ENCODE measurements at regions not wholly inside any gene's neighbourhood (a gene's known extent, or its start where the extent isn't known, plus 50 kb on each side); places are given as distances from the start of the nearest gene placed in this dataset.

DNA sequence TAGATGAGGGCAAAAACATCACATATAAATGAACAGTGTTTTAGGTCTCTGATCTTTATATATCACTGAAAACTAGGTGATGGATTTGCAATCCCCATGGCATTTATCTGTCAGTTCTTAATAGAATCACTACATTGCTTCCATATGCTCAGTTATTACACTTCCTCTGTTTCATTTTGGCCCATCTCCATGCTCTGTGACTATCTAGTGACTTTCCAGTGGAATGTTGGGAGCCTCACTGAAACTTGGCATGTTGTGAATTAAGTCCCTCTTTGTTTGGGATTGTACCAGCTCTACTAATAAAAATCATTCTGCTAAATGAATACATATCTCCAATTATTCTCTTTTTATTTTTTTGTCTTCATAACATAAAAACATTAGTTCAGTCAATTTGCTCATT is 226.1 kb upstream of the CEP162 start (continued):
- TF ChIP-seq, protein P1, sequence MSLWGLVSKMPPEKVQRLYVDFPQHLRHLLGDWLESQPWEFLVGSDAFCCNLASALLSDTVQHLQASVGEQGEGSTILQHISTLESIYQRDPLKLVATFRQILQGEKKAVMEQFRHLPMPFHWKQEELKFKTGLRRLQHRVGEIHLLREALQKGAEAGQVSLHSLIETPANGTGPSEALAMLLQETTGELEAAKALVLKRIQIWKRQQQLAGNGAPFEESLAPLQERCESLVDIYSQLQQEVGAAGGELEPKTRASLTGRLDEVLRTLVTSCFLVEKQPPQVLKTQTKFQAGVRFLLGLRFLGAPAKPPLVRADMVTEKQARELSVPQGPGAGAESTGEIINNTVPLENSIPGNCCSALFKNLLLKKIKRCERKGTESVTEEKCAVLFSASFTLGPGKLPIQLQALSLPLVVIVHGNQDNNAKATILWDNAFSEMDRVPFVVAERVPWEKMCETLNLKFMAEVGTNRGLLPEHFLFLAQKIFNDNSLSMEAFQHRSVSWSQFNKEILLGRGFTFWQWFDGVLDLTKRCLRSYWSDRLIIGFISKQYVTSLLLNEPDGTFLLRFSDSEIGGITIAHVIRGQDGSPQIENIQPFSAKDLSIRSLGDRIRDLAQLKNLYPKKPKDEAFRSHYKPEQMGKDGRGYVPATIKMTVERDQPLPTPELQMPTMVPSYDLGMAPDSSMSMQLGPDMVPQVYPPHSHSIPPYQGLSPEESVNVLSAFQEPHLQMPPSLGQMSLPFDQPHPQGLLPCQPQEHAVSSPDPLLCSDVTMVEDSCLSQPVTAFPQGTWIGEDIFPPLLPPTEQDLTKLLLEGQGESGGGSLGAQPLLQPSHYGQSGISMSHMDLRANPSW (CRISPR knock-in tag; IDR thresholded peaks at IDR 0.05) = no peak
- TF ChIP-seq ZNF121 (CRISPR knock-in tag; conservative IDR thresholded peaks at IDR 0.05) (no peak), ZNF133 (CRISPR knock-in tag; IDR thresholded peaks at IDR 0.05) (no peak), NR1H2 (CRISPR knock-in tag; IDR thresholded peaks at IDR 0.05) (no peak), CBX2 (IDR thresholded peaks at IDR 0.05; ENCODE audit: insufficient read depth, low read length, poor library complexity, severe bottlenecking) (no peak), CCAR2 (IDR thresholded peaks at IDR 0.05; ENCODE audit: low read depth, low read length) (no peak)
- TF ChIP-seq, protein P2, sequence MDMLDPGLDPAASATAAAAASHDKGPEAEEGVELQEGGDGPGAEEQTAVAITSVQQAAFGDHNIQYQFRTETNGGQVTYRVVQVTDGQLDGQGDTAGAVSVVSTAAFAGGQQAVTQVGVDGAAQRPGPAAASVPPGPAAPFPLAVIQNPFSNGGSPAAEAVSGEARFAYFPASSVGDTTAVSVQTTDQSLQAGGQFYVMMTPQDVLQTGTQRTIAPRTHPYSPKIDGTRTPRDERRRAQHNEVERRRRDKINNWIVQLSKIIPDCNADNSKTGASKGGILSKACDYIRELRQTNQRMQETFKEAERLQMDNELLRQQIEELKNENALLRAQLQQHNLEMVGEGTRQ (CRISPR knock-in tag; IDR thresholded peaks at IDR 0.05) = no peak

DNA sequence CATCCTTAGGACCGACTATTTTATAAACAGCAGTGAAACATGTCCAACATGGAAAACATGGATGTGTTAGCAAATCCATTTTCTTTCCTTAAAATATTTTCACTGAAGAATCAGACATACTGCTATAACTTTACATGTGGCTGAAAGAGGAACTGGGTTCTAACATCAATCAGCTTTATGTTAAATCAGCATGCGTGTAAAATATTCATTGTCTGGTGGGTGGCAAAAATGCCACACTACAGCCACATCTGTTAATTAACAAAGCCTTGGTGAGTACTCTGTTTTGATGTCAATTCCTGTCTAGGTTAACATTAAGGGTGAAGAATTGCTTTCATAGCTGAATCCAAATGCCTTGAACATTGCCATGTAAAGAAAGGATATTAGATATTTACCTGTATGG is 222.6 kb upstream of the CEP162 start:
- WGBS (ENCODE audit: insufficient coverage, low coverage, missing lambda C conversion rate) = 3% methylated on average over 2 of the region's 2 CpGs
- no peak overlapping the region for H3K4me2 ChIP-seq (ENCODE audit: insufficient read depth, low read length)
- H2AFZ ChIP-seq (ENCODE audit: low read depth, low read length) = no peak overlapping the region
- no peaks in the 10 kb centered on the region for H3K79me2 ChIP-seq (ENCODE audit: control insufficient read depth, insufficient read depth, low read length)
- no peak overlapping the region for H3K4me3 ChIP-seq
- in situ Hi-C loops (cut with MboI) (no loop called here), intact Hi-C loops (cut with micrococcal nuclease) (no loop called here)
- ChIA-PET CTCF (ENCODE audit: low intra/inter-chr PET ratio) (no interaction called here), POLR2A (no interaction called here)
- no peaks in the 10 kb centered on the region for H3K9me1 ChIP-seq (ENCODE audit: control insufficient read depth, insufficient read depth, low read length)
- FAIRE-seq = no peak
- H3K9ac ChIP-seq (ENCODE audit: insufficient read depth in 1 of 2, low read depth in 2 of 2, low read length in 2 of 2) = no peak overlapping the region
- no peaks in the 10 kb centered on the region for H3K9me3 ChIP-seq (replicated peaks; ENCODE audit: control insufficient read depth, insufficient read depth, low read depth, low read length)
- no TSS peak for BruUV-seq (replicated peaks)
- no peak overlapping the region for H3K27ac ChIP-seq (ENCODE audit: extremely low read depth, low read depth, low read length)
- no peaks in the 10 kb centered on the region for H3K4me1 ChIP-seq (replicated peaks in 1 of 2; ENCODE audit: control insufficient read depth in 2 of 2, insufficient read depth in 2 of 2, low read length in 2 of 2)
- no peaks in the 10 kb centered on the region for H3K36me3 ChIP-seq (ENCODE audit: control insufficient read depth, insufficient read depth, low read length)
- no peak for ATAC-seq
- no peaks in the 10 kb centered on the region for H4K20me1 ChIP-seq (replicated peaks; ENCODE audit: control insufficient read depth, insufficient read depth, low read length)
- no peak for DNase-seq (ENCODE audit: extremely low read depth in 1 of 4, low spot score in 3 of 4)
- no peaks in the 10 kb centered on the region for H3K27me3 ChIP-seq (ENCODE audit: control insufficient read depth in 2 of 2, insufficient read depth in 2 of 2, low read length in 2 of 2)
- no peak for TF ChIP-seq ZNF12 (CRISPR knock-in tag; IDR thresholded peaks at IDR 0.05)
- no peak for TF ChIP-seq ZNF263 (CRISPR knock-in tag; IDR thresholded peaks at IDR 0.05; ENCODE audit: borderline replicate concordance)
- no peak for TF ChIP-seq FOSL1 (tag; conservative IDR thresholded peaks at IDR 0.05)
- no peak for TF ChIP-seq RBM39 (optimal IDR thresholded peaks at IDR 0.05; ENCODE audit: low read depth, low read length)
- no peak for TF ChIP-seq YY1 (IDR thresholded peaks at IDR 0.05; ENCODE audit: borderline replicate concordance in 1 of 3, control insufficient read depth in 1 of 3, extremely low read depth in 1 of 3, insufficient read depth in 3 of 3, insufficient read length in 1 of 3, insufficient replicate concordance in 2 of 3, low read depth in 1 of 3, low read length in 2 of 3)
- TF ChIP-seq ZNF707 (CRISPR knock-in tag; conservative IDR thresholded peaks at IDR 0.05) = no peak
- TF ChIP-seq ATF7 (IDR thresholded peaks at IDR 0.05) = no peak
- TF ChIP-seq, protein P3, sequence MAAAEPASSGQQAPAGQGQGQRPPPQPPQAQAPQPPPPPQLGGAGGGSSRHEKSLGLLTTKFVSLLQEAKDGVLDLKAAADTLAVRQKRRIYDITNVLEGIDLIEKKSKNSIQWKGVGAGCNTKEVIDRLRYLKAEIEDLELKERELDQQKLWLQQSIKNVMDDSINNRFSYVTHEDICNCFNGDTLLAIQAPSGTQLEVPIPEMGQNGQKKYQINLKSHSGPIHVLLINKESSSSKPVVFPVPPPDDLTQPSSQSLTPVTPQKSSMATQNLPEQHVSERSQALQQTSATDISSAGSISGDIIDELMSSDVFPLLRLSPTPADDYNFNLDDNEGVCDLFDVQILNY (CRISPR knock-in tag; IDR thresholded peaks at IDR 0.05) = no peak
- no peak for TF ChIP-seq ZNF3 (CRISPR knock-in tag; IDR thresholded peaks at IDR 0.05)
- TF ChIP-seq TARDBP (IDR thresholded peaks at IDR 0.05) = no peak

All from K562 (cell line).